GM21360 (cell line): ENCODE measurements at regions not wholly inside any gene's neighbourhood (a gene's known extent, or its start where the extent isn't known, plus 50 kb on each side); places are given as distances from the start of the nearest gene placed in this dataset.
A peak's percentile ranks its signal among the peaks of the same experiment; 100 is the strongest.

ENCODE experiments used
- ATAC-seq: cut with Tn5 transposase; IDR thresholded peaks from one replicate; pipeline ENCODE4 v1.9.1; 2021; ENCODE audit warnings: mild to moderate bottlenecking, moderate library complexity; ENCODE audit not compliant: unreplicated experiment

DNA sequence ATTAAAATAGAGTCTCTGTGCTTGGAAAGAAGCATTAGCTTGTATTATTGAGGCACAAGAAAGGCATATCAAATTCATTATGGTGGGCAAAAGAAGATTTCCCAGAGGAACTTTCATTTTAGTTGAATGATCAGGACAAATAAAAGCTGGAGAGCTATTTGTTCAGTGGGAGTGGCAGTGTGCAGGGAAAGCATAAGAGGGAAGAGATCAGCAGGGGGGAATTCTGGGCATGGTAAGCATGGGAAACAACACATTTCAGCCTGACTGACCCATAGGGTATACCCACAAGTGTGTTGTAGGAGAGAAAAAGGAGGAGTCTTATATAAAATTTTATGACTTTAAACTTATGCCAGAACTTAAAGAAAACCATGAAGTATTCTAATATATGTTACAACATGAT is 167.7 kb upstream of the RASA1 start:
- ATAC-seq = no peak

DNA sequence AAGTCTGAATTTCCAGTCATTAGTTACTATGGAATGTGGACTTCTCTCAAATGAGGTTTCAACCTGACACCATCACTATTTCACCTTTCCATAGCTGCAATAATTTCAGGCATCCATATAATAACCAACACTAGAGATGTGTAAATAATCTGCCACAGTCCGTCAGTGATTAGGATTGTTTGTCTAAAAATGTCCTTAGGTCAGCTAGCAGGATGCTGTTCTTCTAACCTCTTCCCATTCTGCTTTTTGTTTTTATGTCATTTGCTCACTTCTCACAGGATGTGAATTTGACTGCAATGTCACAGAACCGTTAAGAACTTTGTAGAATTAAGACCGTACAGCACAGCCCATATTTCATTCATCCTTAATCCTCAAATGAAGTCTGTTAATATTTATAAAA is 166.4 kb upstream of the RASA1 start:
- ATAC-seq = no peak

DNA sequence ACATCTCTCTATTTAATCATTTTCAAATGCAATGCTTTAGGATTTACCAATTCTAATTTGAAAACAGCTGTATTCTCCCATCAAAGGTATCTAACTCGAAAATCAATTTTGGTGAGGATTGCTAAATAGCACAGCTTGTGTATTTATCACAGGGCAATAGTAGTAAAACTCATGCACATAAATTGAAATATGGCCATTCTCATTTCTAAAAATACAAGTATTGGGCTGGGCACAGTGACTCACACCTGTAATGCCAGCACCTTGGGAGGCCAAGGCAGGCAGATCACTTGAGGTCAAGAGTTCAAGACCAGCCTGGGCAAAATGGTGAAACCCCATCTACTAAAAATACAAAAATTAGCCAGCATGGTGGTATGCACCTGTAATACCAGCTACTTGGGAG is 164.8 kb upstream of the RASA1 start:
- ATAC-seq = no peak

DNA sequence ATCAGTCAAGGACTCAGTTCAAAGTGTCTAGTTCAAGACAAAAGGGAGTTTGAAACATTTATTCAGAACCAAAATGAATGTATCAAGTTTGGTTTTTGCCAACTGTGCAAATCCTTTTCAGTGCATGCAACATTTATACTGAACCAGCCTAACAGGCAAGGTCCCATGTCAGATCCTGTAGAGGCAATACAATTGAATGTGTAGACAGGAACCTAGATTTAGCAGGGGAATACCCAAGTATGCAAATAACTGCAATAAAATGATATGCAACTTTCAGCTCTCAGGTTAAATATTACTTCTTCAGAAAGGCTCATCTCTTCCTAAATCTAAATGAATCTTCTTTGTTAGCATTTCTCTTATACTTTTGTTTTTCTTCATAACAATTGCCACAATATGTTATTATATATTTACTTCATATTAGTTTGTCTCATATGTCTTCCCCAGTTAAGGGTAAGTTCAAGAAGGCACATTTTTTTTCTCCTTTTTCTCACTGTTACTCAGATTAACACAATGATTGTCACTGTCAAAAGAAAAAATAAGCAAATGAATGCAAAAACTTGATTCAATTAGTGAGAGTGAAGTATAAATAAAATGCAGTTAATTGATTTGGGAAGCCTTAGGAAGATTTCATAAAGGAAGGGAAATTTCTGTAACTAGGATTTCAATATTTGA is 163.9 kb upstream of the RASA1 start:
- ATAC-seq = no peak

DNA sequence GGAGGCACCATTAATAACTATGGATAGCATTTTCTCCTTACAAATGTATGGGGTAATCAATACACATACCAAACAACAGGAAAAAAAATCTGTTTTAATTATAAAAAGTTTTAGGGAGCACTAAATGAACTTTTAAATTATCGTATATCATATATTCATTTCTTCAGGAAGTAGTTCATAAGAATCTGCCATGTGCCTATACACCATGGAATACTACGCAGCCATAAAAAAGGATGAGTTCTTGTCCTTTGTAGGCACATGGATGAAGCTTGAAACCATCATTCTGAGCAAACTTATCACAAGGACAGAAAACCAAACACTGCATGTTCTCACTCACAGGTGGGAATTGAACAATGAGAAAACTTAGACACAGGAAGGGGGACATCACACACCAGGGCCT is 162.1 kb upstream of the RASA1 start:
- ATAC-seq = no peak

DNA sequence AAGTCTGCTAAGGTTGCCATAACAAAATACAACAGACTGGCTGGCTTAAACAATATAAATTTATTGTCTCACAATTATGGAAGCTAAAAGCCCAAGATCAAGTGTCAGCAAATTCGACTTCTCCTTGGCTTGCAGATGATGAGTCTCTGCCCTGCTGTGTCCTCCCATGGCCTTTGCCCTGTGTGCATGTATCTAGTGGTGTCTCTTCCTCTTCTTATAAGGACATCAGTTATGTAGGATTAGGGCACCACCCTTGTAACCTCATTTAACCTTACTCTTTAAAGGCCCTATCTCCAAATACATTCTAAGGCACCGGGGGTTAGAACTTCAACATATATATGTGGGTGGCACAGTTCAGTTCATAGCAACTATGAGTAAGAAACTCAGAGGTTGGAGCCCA is 157.9 kb upstream of the RASA1 start:
- ATAC-seq = no peak

DNA sequence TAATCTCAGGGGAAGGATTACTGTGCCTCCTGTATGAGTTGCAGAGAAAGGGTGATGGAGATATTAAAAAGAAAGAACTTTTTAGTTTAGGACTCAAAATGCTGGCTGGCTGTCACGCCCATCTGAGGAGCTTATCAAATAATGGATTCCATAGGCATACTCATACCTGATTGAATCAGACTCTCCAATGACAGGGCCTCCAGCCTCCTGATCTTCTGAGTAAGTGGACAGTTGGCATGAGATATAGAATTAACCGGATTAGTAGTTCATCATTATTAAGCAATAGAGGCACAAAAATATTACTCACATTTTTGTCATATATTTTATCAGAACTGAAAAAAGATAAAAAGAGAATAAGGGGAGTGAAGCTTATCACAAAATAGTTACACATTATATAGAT is 157.0 kb upstream of the RASA1 start:
- ATAC-seq = no peak

DNA sequence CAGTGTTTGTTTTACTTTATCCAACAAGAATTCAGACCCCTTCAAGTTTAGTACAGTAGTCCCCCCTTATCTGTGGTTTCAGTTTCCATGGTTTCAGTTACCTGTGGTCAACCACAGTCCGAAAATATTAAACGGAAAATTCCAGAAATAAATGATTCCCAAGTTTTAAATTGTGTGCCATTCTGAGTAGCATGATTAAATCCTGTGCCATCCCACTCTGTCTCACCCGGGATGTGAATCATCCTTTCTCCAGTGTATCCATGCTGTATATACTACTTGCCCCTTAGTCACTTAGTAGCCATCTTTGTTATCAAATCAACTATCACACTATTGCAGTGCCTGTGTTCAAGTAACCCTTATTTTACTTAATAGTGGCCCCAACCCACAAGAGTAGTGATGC is 153.8 kb upstream of the RASA1 start:
- ATAC-seq = no peak

DNA sequence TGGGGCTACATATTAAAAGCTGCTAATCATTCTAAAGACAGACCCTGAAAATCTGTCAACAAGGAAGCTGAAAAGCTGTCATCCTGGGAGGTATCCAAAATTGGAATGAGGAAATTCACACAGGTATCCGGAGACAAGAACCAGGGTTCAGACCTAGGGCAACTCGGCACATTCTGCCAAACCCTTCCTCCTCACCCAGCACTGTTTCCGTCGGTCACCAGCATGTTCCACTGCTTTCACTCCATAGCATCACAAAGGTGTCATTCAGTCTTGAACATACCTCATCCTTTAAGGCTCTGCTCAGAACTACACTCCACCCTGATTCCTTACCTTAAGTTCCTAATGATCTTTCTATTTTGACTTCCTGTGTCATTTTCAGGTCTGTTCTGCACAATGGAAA is 153.1 kb upstream of the RASA1 start:
- no peak for ATAC-seq

DNA sequence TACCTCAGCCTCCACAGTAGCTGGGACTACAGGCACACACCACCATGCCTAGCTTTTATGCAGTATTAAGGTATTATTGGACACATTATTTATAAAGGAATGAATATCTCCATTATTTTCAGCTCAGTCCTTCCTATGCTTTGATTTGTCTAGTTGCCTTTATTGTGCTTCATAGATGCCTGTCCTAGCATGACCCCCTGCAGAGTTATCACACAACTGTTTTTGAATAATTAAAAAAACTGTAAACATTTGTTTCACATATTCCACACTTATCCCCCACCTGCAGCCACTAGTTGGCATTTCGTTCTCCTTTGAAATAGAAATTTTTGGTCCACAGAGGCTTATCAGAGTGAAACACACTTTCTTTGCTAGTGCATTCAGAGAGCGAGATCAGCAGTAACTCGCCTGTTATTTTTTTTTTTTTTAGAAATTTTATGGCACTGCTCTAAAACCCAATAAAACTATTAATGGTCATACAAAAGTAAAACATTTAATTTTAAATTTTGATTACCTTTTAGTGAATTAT is 151.8 kb upstream of the RASA1 start:
- no peak for ATAC-seq

DNA sequence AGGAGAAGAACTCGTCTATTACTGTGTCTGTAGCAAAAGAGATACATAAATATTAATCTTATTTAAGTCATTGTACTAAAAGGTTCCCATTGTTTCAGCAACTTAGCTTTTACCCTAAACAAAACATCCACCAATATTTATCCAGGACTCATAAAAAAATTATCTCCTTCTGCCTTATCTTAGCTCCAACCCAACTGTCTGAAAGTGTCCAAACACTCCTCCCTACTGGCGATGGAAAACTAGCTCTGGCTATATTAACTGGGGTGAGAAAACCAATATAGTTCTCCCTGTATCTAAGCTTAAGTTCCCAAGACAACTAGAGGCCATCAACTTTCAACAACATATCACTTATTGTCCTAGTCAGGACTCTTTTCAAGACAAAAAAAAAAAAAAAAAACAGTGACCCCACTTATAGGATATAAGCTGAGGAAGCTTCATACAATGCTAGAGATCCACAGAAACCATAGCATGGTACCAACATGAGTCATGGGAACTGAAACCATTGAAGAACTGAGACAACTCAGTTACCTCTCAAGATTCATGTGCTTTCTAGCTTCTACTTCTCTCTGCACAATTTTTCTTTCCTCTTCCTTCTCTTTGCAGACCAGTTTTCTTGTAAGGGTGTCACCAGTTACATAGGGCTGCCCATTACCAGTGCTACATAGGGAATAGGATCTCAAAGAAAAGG is 150.7 kb upstream of the RASA1 start:
- peak; percentile 81 for ATAC-seq

DNA sequence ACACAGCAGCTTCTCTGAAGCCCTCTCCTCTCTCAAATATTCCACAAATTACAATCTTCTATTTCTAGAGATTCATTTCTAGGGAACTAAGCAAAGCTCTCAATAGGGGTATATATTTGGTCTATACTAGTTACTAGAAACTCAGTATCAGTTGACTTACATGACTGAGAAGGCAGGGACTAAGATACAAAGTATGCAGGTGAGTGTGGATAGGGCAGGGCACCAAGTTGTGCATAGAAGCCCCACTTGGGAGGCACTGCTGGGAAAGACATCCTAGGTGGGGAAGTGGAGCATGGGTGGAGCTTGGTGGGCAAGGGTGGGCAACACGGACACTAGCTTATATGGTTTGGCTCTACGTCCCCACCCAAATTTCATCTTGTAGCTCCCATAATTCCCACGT is 148.1 kb upstream of the RASA1 start:
- no peak for ATAC-seq

DNA sequence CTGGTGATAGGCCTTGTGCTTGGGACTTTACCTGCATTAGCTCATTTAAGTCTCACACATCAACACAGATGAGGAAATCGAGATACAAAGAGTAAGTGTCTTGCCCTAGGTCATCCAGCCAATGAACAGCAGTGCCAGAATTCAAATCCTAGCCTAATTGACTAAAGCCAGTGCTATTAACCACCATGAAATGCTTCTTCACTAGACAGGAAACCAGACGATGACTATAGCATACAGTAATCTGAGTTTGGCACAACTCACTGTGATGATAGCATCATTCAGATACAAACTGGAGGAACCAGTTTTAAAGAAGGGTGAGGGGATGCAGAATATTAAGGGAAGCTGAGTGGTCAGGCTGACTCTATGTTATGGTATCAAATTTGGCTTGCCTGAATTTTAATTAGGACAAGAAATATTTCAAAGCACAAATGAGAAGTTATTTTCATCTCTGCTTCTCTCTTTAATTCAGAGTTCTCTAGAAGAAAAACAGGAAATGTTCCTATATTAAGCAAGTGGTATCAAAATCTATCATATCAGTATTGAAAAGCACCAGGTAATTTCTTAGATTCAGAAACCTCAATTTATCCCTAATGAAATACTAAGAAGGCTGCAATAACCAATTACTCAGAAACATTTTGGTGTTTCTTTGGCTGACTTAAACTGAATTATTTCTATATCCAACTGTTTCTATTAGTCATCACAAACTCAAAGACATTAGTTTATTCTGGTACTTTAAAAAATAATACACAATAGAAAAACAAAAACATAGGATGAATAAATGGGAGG is 147.0 kb upstream of the RASA1 start:
- ATAC-seq = peak; percentile 28

DNA sequence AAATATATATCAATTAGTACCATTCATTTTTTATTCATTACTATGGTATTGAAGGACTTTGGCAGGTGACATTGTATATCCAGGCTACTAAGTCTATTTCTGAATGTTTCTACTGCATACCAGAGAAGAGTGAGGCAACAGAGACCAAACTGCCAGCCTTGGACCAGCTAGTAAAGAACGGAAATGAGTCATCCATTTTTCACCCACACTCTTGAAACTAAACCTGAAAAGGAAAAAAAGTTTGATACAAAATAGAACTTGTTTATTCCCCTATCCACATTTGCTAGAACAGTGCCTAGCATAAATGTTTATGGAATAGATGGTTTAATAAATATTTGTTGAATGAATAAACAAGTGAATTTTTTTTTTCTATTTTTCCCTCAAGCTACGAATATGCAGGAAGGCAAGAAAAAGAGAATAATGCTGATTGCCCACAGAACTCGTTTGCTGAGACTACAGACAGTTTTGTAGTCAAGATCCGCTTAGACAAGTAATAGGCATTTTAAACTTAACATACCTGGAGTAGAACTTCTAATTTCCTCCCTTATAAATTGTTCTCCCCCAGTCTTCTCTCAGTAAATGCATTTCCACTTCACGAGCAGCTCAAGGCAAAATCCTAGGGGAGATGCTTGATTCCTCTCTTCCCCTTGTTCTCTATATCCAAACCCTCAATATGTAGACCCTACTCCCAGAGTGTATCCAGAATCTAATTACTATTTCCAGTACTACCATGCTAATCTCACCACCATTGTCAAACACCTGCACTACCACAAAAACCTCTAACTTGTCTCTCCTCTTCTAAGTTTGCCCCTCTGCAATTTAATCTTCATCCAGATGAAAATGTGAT is 146.2 kb upstream of the RASA1 start:
- ATAC-seq = peak; percentile 67

DNA sequence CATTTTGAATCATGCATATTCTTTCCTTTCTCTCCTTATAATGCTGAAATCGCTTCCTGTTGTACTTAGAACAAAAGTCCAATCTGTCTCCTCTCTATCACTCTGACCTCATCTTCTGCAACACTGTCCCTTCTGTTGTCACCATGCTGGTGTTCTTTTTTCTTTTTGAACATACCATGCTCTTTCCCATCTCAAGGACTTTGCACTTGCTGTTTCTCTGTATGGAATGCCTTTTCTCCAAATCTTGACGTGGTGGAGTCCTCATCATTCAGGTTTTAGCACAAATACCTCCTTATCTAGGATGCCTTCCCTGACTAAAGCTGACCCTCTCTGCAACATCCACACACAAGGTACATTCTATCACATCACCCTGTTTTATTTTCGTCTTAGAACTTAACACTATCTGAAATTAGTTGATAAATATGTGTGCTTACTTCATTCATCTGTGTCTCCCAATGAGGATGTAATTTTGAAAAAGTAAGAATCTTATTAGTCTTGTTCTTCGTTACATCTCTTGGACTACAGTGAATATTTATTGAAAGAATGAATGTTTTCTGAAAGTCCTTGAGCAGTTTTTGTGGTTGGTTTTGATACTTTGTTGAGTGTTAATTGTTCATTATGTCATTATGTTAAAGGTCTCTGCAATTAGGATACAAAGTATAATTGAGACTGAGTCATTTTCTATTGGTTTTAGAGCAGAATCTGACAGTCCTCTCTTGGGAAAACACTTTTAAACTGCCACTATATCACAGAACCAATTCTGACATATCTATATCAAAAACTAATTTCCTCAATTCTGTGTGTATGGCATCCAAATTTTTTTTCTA is 145.3 kb upstream of the RASA1 start:
- no peak for ATAC-seq

DNA sequence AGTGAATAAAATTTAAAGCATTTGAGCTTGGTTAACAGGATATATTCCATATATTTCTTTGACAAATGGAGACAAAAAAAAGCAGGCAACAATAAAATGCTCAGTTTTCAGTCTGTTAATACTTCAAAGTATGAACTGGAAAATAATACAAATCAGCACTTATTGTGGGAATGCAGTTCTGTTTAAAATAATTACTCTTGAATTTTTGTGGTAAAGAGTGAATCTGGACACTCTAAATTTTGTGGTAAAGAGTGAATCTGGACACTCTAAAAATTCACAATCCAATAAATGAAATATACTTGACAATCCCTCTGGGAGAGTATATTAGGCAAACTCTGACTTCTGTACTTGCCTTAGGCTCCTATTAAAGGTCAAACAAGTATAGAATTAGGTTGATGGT is 141.9 kb upstream of the RASA1 start:
- no peak for ATAC-seq

DNA sequence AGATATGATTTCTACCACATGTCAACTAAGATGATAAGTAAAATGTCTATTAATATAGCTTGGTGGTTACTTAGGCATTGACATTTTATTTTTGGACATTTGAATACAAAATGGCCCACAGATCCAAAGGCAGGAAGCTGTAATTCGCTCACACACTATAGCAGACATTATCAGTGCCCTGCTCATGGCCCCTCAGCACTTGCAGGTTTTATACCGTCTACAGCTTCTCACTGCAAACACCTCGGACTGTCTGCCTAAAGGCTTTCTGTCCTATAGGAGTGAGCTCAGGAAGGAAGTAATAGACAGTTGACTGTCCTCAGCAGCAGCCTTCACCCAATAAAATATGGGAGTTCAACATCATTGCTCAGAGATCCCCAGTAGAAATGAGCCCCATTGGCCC is 140.8 kb upstream of the RASA1 start:
- no peak for ATAC-seq

DNA sequence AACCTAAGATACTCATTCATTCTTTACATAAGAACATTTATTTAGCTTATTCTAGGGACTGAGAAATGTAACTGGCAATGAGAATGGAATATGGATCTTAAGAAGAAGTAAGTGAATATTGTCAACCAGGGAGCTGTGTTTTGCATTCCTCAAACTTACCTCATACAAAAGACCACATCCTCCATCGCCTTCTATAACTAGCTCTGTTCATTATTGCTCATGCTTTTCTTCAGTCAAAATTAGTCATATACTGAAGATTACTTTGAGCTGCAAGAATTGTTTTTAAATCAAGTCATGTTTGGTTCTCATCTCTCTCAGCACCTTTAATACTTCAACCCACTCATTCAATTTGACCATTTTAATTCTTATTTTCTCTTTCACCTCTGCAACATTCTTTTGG is 140.3 kb upstream of the RASA1 start:
- ATAC-seq = no peak

DNA sequence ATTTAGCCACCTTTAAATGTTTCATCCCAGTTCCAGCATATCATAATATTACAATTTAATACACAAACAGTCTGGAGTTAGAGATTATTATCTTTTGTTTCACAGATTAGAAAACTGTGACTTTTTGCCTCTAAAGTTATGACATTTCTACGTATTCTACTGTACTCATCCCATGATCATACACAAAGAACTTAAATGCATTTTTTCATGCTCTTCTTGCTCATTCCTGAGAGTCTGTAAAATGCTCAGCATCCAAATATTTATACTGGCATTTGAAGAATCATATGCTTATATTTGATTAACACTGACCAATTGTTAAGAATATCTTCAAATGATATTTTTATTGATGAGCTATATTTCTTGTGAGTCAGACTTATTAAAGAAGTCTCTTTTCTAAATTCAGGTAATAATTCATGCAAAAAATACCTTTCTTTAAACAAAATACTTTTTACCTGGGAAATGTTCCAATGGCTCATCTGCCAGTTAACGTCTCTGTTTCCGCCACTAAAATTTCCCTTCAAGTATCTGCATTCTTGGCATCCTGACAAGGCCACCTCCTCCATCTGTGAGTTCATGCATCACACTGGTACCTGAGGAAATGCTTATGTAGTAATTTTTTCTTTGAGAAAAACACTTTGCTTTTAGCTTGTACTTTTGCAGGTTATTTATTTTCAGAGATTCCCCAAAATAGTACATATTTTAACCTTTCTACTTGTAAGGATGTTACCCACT is 139.6 kb upstream of the RASA1 start:
- ATAC-seq = no peak
